ENCODE measurements at regions not wholly inside any gene's neighbourhood (a gene's known extent, or its start where the extent isn't known, plus 50 kb on each side); places are given as distances from the start of the nearest gene placed in this dataset.

- TF ChIP-seq IRF1 (CRISPR knock-in tag; IDR thresholded peaks at IDR 0.05; ENCODE audit: low read depth) (no peak), ZNF567 (CRISPR knock-in tag; IDR thresholded peaks at IDR 0.05; ENCODE audit: borderline replicate concordance) (0 out of 2 replicates have a peak, but pooled peaks have one; percentile 34), ZNF710 (CRISPR knock-in tag; IDR thresholded peaks at IDR 0.05; ENCODE audit: borderline replicate concordance) (no peak), ZNF367 (CRISPR knock-in tag; IDR thresholded peaks at IDR 0.05; ENCODE audit: borderline replicate concordance) (no peak), ZBTB14 (CRISPR knock-in tag; IDR thresholded peaks at IDR 0.05) (no peak), NFE2 (CRISPR knock-in tag; IDR thresholded peaks at IDR 0.05) (no peak), TRIM22 (IDR thresholded peaks at IDR 0.05) (no peak)
Measured at GRCh38 chr16:48054881-48055601, 100.8 kb downstream of the ABCC12 start (continued).
